ENCODE measurements at regions not wholly inside any gene's neighbourhood (a gene's known extent, or its start where the extent isn't known, plus 50 kb on each side); places are given as distances from the start of the nearest gene placed in this dataset.
A peak's percentile ranks its signal among the peaks of the same experiment; 100 is the strongest.

GRCh38 chr10:128934492-128934891 is 532.5 kb upstream of the MGMT start:
- no peak for DNase-seq (ENCODE audit: low spot score)

GRCh38 chr10:128936392-128936791 is 530.6 kb upstream of the MGMT start:
- no peak for DNase-seq (ENCODE audit: low spot score)

- no peak for DNase-seq (ENCODE audit: low spot score)
Measured at GRCh38 chr10:128938558-128938957, 528.5 kb upstream of the MGMT start.

GRCh38 chr10:128940081-128940480 is 527.0 kb upstream of the MGMT start:
- DNase-seq (ENCODE audit: low spot score), result no peak

- peak; percentile 49 for DNase-seq (ENCODE audit: low spot score)
Measured at GRCh38 chr10:128943111-128943510, 523.9 kb upstream of the MGMT start.

GRCh38 chr10:128945398-128945797 is 521.6 kb upstream of the MGMT start:
- DNase-seq (ENCODE audit: low spot score), result no peak

GRCh38 chr10:128950159-128950915 is 516.7 kb upstream of the MGMT start:
- no peak for DNase-seq (ENCODE audit: low spot score)

- DNase-seq (ENCODE audit: low spot score), result no peak
Measured at GRCh38 chr10:128950916-128951275, 516.1 kb upstream of the MGMT start.

GRCh38 chr10:128952856-128953255 is 514.2 kb upstream of the MGMT start:
- DNase-seq (ENCODE audit: low spot score), result no peak

- DNase-seq (ENCODE audit: low spot score), result no peak
Measured at GRCh38 chr10:128956149-128956548, 510.9 kb upstream of the MGMT start.

- DNase-seq (ENCODE audit: low spot score), result no peak
Measured at GRCh38 chr10:128957221-128957620, 509.8 kb upstream of the MGMT start.

GRCh38 chr10:128958834-128959690 is 508.0 kb upstream of the MGMT start:
- no peak for DNase-seq (ENCODE audit: low spot score)

GRCh38 chr10:128959746-128960145 is 507.3 kb upstream of the MGMT start:
- no peak for DNase-seq (ENCODE audit: low spot score)

GRCh38 chr10:128960517-128960916 is 506.5 kb upstream of the MGMT start:
- no peak for DNase-seq (ENCODE audit: low spot score)

GRCh38 chr10:128962182-128962581 is 504.9 kb upstream of the MGMT start:
- DNase-seq (ENCODE audit: low spot score), result no peak

- DNase-seq (ENCODE audit: low spot score), result peak; percentile 77
Measured at GRCh38 chr10:128963211-128964099, 503.6 kb upstream of the MGMT start.

GRCh38 chr10:128964100-128964403 is 503.0 kb upstream of the MGMT start:
- DNase-seq (ENCODE audit: low spot score), result no peak

GRCh38 chr10:128967980-128968756 is 498.9 kb upstream of the MGMT start:
- no peak for DNase-seq (ENCODE audit: low spot score)

GRCh38 chr10:128969551-128969950 is 497.5 kb upstream of the MGMT start:
- no peak for DNase-seq (ENCODE audit: low spot score)

- DNase-seq (ENCODE audit: low spot score), result no peak
Measured at GRCh38 chr10:128971374-128972035, 495.5 kb upstream of the MGMT start.

GRCh38 chr10:128972036-128972405 is 495.0 kb upstream of the MGMT start:
- DNase-seq (ENCODE audit: low spot score), result no peak

Data from cerebellar cortex (tissue), 1 donor.